Prostate gland (tissue), 2 donors: ENCODE measurements at regions not wholly inside any gene's neighbourhood (a gene's known extent, or its start where the extent isn't known, plus 50 kb on each side); places are given as distances from the start of the nearest gene placed in this dataset.

Experiments
- POLR2A ChIP-seq: fragments of 450-650 bp; IDR thresholded peaks from one replicate; pipeline ENCODE4 v1.6.1; 2016; ENCODE audit warnings: antibody characterized with exemption, mild to moderate bottlenecking
- POLR2AphosphoS5 ChIP-seq: sonication (generic); formaldehyde crosslinking; IDR thresholded peaks from one replicate; pipeline ENCODE4 v1.6.1; 2017; ENCODE audit warnings: antibody characterized with exemption
- TF ChIP-seq, protein P1 (sequence below), 4 experiments: fragments of 200-600 bp in 2 of 4; fragments of 450-650 bp in 2 of 4; sonication (generic) in 2 of 4; IDR thresholded peaks; 1 replicate in 3 of 4; 2 replicates in 1 of 4; pipeline ENCODE4 v1.5.1; 2016 to 2019; ENCODE audit warnings: antibody characterized with exemption in 4 of 4, mild to moderate bottlenecking in 2 of 4, moderate library complexity in 2 of 4

DNA sequence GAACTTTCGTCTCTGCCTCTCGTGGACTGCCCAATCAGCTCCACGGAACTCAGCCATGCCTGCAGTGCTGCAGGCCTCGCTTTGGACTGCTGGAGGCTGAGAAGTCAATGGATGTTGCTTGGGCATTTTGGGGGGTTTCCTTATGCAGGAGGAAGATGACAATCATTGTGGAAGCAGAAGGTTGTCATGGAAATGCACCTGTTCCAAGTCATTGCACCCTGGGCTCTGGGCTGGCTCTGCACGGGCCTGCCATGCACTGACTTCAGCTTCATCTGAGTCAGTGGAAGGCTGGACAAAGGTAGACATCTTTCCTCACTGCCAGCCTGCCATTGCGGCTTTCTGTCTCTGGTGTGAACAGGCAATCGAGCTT lies 217.3 kb downstream of the RPS24 start:
- TF ChIP-seq, protein P1, sequence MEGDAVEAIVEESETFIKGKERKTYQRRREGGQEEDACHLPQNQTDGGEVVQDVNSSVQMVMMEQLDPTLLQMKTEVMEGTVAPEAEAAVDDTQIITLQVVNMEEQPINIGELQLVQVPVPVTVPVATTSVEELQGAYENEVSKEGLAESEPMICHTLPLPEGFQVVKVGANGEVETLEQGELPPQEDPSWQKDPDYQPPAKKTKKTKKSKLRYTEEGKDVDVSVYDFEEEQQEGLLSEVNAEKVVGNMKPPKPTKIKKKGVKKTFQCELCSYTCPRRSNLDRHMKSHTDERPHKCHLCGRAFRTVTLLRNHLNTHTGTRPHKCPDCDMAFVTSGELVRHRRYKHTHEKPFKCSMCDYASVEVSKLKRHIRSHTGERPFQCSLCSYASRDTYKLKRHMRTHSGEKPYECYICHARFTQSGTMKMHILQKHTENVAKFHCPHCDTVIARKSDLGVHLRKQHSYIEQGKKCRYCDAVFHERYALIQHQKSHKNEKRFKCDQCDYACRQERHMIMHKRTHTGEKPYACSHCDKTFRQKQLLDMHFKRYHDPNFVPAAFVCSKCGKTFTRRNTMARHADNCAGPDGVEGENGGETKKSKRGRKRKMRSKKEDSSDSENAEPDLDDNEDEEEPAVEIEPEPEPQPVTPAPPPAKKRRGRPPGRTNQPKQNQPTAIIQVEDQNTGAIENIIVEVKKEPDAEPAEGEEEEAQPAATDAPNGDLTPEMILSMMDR (IDR thresholded peaks at IDR 0.05) = no peak
- TF ChIP-seq POLR2AphosphoS5 = no peak
- no peak for TF ChIP-seq POLR2A
